HG03442 (cell line): ENCODE measurements at regions not wholly inside any gene's neighbourhood (a gene's known extent, or its start where the extent isn't known, plus 50 kb on each side); places are given as distances from the start of the nearest gene placed in this dataset.
"Not testable (repeated sequence)": the region's sequence is repeated elsewhere in the genome, so short reads cannot be mapped to it uniquely, and the experiment has no call there.

Experiments
- ATAC-seq: cut with Tn5 transposase; IDR thresholded peaks from one replicate; pipeline ENCODE4 v1.9.1; 2021; ENCODE audit warnings: mild to moderate bottlenecking, moderate library complexity; ENCODE audit not compliant: unreplicated experiment

DNA sequence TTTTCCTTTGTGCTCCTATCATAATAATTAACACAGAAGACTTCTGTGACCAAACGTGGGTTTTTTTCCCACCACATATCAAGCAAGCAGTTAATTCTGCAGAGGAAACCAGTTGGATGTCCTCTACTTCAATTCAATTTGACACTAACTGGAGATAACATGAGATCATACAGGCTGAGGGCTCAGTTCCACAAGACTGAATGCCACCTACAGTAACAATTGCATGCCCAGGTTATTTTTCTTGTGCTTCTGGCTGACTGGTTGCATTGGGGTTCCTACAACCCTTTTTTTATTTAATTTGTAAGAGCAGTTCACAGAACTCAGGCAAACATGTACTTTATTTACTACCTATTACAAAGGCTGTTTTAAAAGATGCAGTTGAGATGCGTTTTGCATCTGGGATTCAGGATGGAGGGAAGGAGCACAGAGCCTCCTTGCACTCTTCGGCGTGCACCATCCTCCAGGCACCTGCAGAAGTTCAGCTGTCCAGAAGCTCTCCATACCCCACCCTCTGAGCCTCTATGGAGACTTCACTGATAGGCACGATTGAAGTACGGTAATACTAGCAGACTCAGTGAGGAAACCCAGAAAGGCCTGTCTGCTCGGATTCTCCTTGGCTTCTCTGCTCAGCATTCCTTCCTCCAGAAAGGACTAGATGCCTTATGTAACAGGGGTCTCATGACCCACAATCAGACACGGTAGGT, 425.2 kb upstream of the CDH9 start:
- ATAC-seq, result no peak

DNA sequence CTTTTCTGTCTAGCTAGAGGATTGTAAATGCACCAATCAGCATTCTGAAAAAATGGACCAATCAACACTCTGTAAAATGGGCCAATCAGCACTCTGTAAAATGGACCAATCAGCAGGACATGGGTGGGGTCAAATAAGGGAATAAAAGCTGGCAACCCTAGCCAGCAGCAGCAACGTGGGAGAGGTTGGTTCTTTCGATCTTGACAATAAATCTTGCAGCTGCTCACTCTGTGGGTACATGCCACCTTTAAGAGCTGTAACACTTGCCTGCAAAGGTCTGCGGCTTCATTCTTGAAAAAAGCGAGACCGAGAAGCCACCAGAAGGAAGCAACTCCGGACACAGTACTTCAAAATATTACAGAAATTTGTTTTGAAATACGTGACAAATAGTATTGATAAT, 424.6 kb upstream of the CDH9 start:
- no peak for ATAC-seq

- ATAC-seq, result no peak
Measured at GRCh38 chr5:27458287-27458686, 419.9 kb upstream of the CDH9 start.

DNA sequence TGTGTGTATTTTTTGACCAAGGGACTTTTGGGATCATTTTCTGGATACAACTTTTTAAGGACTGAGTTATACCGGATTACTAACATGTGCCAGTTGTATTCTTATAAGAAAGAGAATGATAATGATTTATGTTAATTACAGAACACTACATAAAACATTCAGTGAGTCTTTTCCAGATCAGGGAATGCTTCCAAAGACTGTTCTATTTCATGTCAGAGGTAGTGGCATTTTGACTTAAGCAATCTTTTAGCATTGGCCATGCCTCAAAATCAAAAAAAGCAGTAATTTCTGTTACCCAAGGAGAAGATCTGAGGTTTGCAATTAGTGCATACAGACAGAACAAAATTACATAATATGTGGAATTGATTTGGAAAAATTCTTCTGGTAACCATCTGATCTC, 413.0 kb upstream of the CDH9 start:
- ATAC-seq, result no peak

DNA sequence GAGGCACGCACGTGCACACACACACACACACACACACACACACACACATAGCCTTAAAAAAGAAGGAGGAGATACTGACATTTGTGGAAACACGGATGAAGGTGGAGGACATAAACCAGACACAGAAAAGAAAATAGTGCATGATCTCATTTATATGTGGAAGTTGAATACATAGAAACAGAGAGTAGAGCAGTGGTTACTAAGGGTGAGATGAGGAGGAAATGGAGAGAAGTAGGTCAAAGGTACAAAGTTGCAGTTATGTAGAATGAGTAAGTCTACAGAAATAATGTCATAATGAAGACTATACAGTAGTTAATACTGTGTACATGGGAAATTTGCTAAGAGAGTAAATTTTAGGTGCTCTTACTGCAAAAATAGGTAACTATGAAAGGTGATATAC, 412.2 kb upstream of the CDH9 start:
- no peak for ATAC-seq

DNA sequence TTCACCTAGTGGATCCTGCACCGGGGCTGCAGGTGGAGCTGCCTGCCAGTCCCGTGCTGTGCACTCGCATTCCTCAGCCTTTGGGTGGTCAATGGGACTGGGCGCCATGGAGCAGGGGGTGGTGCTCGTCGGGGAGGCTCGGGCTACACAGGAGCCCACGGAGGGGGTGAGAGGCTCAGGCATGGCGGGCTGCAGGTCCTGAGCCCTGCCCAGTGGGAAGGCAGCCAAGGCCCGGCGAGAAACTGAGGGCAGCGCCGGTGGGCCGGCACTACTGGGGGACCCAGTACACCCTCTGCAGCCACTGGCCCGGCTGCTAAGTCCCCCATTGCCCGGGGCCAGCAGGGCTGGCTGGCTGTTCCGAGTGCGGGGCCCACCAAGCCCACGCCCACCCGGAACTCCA, 401.0 kb upstream of the CDH9 start:
- ATAC-seq, result not testable (repeated sequence)

DNA sequence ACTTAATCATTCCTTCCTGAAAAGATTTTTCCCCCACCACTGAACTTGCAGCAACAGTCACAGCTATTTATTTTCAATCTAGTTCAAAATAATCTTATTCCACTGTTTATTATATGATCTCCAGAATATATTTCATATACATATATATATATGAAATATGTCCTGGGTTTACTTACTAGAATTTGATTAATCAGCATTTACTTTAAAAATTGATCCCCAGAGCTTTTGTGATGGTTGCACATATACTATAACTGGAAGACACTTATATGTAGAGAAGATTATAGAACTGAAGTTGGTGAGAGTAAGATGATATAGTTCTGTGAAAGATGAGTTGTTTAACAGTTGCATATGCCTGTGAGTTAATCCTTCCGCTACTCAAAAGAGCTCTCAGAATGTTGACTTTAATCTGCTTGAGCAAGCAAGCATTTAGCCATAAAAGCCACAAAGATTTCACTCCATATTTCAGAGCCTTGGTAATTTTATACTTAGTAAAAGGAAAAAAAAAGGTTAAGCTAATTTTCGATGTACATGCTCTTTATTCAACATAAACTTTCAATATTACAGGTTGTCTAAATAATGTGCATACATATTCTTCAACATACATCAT, 399.3 kb upstream of the CDH9 start:
- no peak for ATAC-seq

DNA sequence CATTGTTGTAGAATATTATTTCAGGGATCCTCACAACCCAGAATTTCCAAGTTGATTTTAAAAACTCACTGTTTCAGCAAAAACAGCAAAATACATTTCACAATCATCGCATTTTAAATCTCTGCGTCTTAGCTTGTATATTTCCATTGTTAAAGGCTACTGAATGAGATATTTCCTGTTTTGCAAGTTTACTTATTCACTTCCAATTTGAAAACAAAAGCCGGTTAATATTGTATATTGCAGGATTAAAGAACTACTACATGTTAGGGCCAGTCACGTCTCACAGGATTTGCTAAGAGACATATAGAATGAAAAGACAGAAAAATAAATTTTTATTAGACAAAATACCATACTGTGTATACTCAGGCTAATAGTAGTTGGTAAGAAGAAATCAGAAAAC, 395.9 kb upstream of the CDH9 start:
- no peak for ATAC-seq

GRCh38 chr5:27414099-27414498, 375.7 kb upstream of the CDH9 start:
- no peak for ATAC-seq

DNA sequence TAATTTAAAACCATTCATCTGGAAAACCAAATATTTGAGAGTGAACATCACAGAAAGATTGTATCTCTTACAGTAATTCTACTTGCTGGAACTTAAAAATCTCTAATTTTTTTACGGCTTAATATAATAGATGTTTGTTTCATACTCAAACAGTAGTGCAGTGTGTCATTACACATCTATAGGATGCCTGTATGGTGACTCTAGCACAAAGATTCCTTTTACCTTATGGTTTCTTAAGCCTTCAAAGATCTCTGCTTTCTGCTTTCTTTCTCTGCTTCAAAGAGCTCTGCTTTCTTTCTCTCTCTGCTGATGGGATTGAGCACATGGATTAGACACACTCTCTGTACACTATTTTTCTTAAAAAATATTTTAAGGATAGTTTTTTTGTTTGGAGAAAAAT, 374.0 kb upstream of the CDH9 start:
- ATAC-seq, result no peak

DNA sequence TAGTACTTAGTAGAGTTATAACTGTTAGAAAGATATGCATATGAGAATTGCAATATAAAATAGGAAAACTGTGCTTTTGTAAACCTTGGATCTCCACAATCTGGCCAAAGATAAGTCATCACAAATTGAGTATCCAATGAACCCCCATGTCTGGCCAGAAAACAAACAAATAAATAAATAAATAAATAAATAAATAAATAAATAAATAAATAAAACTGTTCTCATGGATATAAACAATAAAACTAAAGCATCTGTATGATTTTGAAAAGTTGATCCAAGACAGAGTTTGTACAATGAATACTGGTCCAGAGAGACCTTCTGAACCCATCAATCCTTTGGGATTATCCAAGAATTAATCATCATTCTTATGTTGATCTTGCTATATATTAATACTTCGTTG, 367.6 kb upstream of the CDH9 start:
- no peak for ATAC-seq

GRCh38 chr5:27403243-27403882, 365.0 kb upstream of the CDH9 start:
- no peak for ATAC-seq

- ATAC-seq, result no peak
Measured at GRCh38 chr5:27402828-27403227, 364.4 kb upstream of the CDH9 start.

- ATAC-seq, result no peak
Measured at GRCh38 chr5:27396998-27397397, 358.6 kb upstream of the CDH9 start.

- no peak for ATAC-seq
Measured at GRCh38 chr5:27392716-27393115, 354.3 kb upstream of the CDH9 start.

DNA sequence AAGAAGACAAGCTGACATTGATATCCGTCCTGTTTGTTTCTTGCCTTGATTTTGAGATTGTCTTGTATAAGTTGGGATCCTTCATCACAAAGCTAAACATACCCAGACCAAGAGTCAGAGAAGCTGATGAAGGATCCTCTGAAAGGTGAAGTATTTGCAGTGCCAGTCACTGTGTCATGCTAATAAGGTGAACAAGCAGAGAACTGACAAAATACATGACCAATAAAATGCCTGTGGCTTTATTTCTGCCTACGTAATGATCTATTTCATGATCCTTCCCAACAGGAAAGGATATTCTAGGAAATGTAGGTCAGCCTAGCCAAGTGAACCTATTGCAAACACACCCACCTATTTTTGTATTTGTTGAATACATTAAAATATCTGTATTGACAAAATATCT, 351.3 kb upstream of the CDH9 start:
- no peak for ATAC-seq

DNA sequence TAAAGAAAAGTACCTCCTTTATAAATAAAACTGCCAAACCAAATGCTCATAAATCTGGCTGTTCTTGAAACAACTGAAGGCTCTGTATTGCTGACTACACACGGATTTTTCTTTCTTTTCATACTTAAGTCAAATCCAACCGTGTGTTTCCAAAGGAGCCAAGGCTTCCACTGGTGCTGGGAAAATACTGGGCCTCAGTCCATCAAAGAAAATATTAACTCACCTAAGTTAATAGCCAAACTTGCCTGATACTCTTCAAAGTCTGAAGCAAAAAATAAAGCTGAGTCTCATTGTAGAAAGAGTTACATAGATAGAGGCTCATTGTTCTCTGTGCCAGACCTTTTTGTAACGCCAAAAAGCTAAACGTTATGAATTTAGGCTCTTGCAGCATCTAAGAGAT, 350.4 kb upstream of the CDH9 start:
- no peak for ATAC-seq

DNA sequence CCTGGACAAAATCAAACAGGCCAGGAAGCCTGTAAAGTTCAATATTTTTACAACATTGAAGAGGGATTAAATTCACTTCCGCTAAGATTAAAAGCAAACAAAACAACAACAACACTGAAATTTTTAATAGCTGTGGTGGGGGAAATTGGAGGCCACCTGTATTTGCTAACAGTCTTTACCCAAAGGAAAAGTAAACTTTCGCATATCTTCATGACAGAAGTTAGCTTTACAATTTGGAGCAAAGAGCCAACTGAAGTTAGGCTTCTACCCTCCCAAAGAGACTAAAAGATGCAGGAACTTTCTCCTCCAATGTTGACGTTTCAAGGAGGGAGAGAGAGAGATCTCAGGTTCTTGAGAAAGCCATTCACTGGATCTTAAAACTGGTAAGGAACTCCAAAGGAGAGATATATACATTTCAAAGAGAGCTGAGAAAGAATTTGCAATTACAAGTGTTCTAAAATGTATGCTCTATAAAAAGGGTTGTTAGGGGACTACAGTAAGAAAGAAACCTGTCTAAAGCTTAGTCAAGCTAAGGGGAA, 349.2 kb upstream of the CDH9 start:
- no peak for ATAC-seq

- no peak for ATAC-seq
Measured at GRCh38 chr5:27381686-27382085, 343.3 kb upstream of the CDH9 start.

GRCh38 chr5:27377626-27378025, 339.2 kb upstream of the CDH9 start:
- no peak for ATAC-seq

DNA sequence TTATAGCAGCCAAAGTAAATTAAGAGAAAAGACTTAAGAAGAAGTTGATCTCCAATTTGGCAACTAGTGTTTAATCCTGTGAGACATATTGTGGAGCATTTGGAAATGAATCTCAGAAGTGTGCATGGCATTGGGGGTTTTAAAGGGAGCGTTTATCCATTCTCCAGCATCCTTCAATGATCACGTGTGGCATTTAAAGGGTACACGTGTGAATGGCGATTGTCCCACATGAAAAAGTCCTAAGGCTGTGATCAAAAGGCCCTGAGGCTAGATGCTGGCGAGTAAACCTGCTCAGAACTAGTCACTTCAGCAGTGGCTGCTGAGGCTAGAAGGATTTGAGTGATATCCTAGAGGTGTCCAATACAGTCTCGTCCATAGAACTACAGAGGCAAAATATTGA, 315.6 kb upstream of the CDH9 start:
- no peak for ATAC-seq

GRCh38 chr5:27353540-27353939, 315.2 kb upstream of the CDH9 start:
- no peak for ATAC-seq
